HCT116 (cell line): ENCODE measurements at regions not wholly inside any gene's neighbourhood (a gene's known extent, or its start where the extent isn't known, plus 50 kb on each side); places are given as distances from the start of the nearest gene placed in this dataset.

Source experiments
- ATAC-seq: fragments of 200-7000 bp; cut with Tn5 transposase; 2 replicates; pipeline ENCODE4 v1.9.1; 2020; ENCODE audit warnings: mild to moderate bottlenecking, moderate library complexity
- BruUV-seq: library from RNA; stranded (reverse); fragments of 400-500 nt; replicated peaks from 2 replicates; lab custom pipeline; 2021; lab: Mats Ljungman, UMichigan
- CTCF ChIA-PET: fragments of 300-600 bp; sonication (Branson Sonifier 250); formaldehyde crosslinking; loops from one replicate; lab custom pipeline; 2021; ENCODE audit warnings: antibody characterized with exemption; lab: Charles Lee
- POLR2A ChIA-PET: fragments of 300-600, 350-600 bp; sonication (Branson Sonifier 250); formaldehyde crosslinking; loops from one replicate; lab custom pipeline; 2021; ENCODE audit warnings: antibody characterized with exemption; lab: Charles Lee
- RAD21 ChIA-PET, 2 experiments: fragments of 300-600 bp; sonication (Branson Sonifier 250); formaldehyde crosslinking; loops; one replicate each; lab custom pipeline; 2023; ENCODE audit warnings: low total read pairs in 2 of 2; ENCODE audit not compliant: uncharacterized antibody in 2 of 2, unreplicated experiment in 2 of 2, low non-redundant PET in 1 of 2; lab: Charles Lee
- DNase-seq: peaks from one replicate; pipeline ENCODE4 v3.0.0-alpha.2; 2010; ENCODE audit warnings: low read depth, low spot score
- H2AFZ ChIP-seq: fragments of 200-600 bp; shearing (Covaris generic), sonication (generic); 2 replicates; pipeline ENCODE4 v1.6.1; 2017; ENCODE audit warnings: low read depth, mixed run types, mixed read lengths, antibody characterized with exemption, low read length; ENCODE audit not compliant: poor library complexity, severe bottlenecking
- H3K27ac ChIP-seq: 2 replicates; pipeline ENCODE4 v1.5.1; 2012; ENCODE audit warnings: low read depth, low read length
- H3K27me3 ChIP-seq: fragments of 200-600 bp; sonication (generic); 2 replicates; pipeline ENCODE4 v1.6.1; 2016; ENCODE audit warnings: mixed run types, low read length, mixed read lengths; ENCODE audit not compliant: insufficient read depth
- H3K36me3 ChIP-seq, 2 experiments: fragments of 200-500 bp in 1 of 2; fragments of 200-600 bp in 1 of 2; sonication (Bioruptor generic) in 1 of 2; sonication (generic) in 1 of 2; 2 replicates each; pipeline versions ENCODE4 v1.5.1 to v1.6.1; 2014 to 2016; ENCODE audit warnings: low read length in 2 of 2, inconsistent platforms in 1 of 2, mixed read lengths in 1 of 2, mixed run types in 1 of 2; ENCODE audit not compliant: insufficient read depth in 2 of 2, control insufficient read depth in 1 of 2
- H3K4me1 ChIP-seq, 2 experiments: fragments of 200-600 bp in 1 of 2; sonication (generic) in 1 of 2; 2 replicates each; pipeline versions ENCODE4 v1.5.1 to v1.6.1; 2012 to 2017; ENCODE audit warnings: low read length in 2 of 2, inconsistent platforms in 1 of 2, mild to moderate bottlenecking in 1 of 2, mixed read lengths in 1 of 2, mixed run types in 1 of 2, moderate library complexity in 1 of 2; ENCODE audit not compliant: insufficient read depth in 2 of 2, control insufficient read depth in 1 of 2
- H3K4me2 ChIP-seq: fragments of 200-600 bp; sonication (generic); 2 replicates; pipeline ENCODE4 v1.6.1; 2017; ENCODE audit warnings: mixed run types, low read length, mixed read lengths
- H3K4me3 ChIP-seq, 2 experiments: fragments of 200-600 bp in 1 of 2; sonication (generic) in 1 of 2; replicated peaks in 1 of 2; 2 replicates each; pipeline ENCODE4 v1.5.1; 2011 to 2016; ENCODE audit warnings: low read length in 2 of 2, control low read depth in 1 of 2, low read depth in 1 of 2, mild to moderate bottlenecking in 1 of 2, mixed read lengths in 1 of 2, mixed run types in 1 of 2
- H3K79me2 ChIP-seq: fragments of 200-600 bp; sonication (generic); 2 replicates; pipeline ENCODE4 v1.6.1; 2017; ENCODE audit warnings: mild to moderate bottlenecking, mixed run types, low read length, moderate library complexity, mixed read lengths; ENCODE audit not compliant: insufficient read depth
- H3K9ac ChIP-seq: fragments of 200-600 bp; sonication (generic); 2 replicates; pipeline ENCODE4 v1.6.1; 2016; ENCODE audit warnings: low read length, mixed read lengths
- H3K9me2 ChIP-seq: fragments of 200-600 bp; sonication (generic), shearing (Covaris generic); 2 replicates; pipeline ENCODE4 v1.6.1; 2017; ENCODE audit warnings: mixed run types, mild to moderate bottlenecking, moderate library complexity; ENCODE audit not compliant: insufficient read depth
- H3K9me3 ChIP-seq, 2 experiments: fragments of 200-500 bp in 1 of 2; fragments of 200-600 bp in 1 of 2; sonication (Bioruptor generic) in 1 of 2; sonication (generic) in 1 of 2; 2 replicates each; pipeline ENCODE4 v1.6.1; 2014 to 2017; ENCODE audit warnings: low read length in 2 of 2, mixed read lengths in 2 of 2, inconsistent platforms in 1 of 2, low read depth in 1 of 2, mild to moderate bottlenecking in 1 of 2, mixed run types in 1 of 2, moderate library complexity in 1 of 2; ENCODE audit not compliant: control insufficient read depth in 1 of 2, insufficient read depth in 1 of 2
- H4K20me1 ChIP-seq: fragments of 200-600 bp; sonication (generic), shearing (Covaris generic); 2 replicates; pipeline ENCODE4 v1.6.1; 2017; ENCODE audit warnings: mixed run types, mild to moderate bottlenecking, moderate library complexity; ENCODE audit not compliant: insufficient read depth
- CBX3 ChIP-seq: IDR thresholded peaks from 2 replicates; pipeline ENCODE4 v1.6.1; 2012; ENCODE audit warnings: low read depth
- ELF1 ChIP-seq: IDR thresholded peaks from 2 replicates; pipeline ENCODE4 v1.6.1; 2012; ENCODE audit warnings: low read depth, borderline replicate concordance
- EZH2 ChIP-seq: fragments of 200-600 bp; sonication (generic); IDR thresholded peaks from 2 replicates; pipeline ENCODE4 v1.6.1; 2017; ENCODE audit warnings: antibody characterized with exemption, mixed run types
- EZH2phosphoT487 ChIP-seq: fragments of 200-600 bp; IDR thresholded peaks from 2 replicates; pipeline ENCODE4 v1.6.1; 2018; ENCODE audit warnings: antibody characterized with exemption, borderline replicate concordance
- JUND ChIP-seq: IDR thresholded peaks from 2 replicates; pipeline ENCODE4 v1.6.1; 2012
- MAX ChIP-seq: IDR thresholded peaks from 2 replicates; pipeline ENCODE4 v1.6.1; 2012
- POLR2A ChIP-seq: IDR thresholded peaks from 2 replicates; pipeline ENCODE4 v1.7.0; 2011; ENCODE audit warnings: borderline replicate concordance; ENCODE audit not compliant: insufficient read depth, insufficient read length; ENCODE audit errors: extremely low read depth
- RAD21 ChIP-seq: IDR thresholded peaks from 2 replicates; pipeline ENCODE4 v1.6.1; 2012; ENCODE audit warnings: low read depth, mild to moderate bottlenecking
- REST ChIP-seq: IDR thresholded peaks from 2 replicates; pipeline ENCODE4 v1.6.1; 2012; ENCODE audit warnings: low read depth
- SP1 ChIP-seq: IDR thresholded peaks from 2 replicates; pipeline ENCODE4 v1.6.1; 2012; ENCODE audit warnings: low read depth
- SRF ChIP-seq: IDR thresholded peaks from 2 replicates; pipeline ENCODE4 v1.6.1; 2012; ENCODE audit warnings: low read depth
- TCF7L2 ChIP-seq: IDR thresholded peaks from 2 replicates; pipeline ENCODE4 v1.7.0; 2011; ENCODE audit warnings: borderline replicate concordance, inconsistent platforms; ENCODE audit not compliant: insufficient read depth, insufficient read length; ENCODE audit errors: extremely low read depth
- YY1 ChIP-seq: IDR thresholded peaks from 2 replicates; pipeline ENCODE4 v1.6.1; 2011; ENCODE audit warnings: low read length, low read depth, moderate library complexity, mild to moderate bottlenecking; ENCODE audit not compliant: insufficient replicate concordance; ENCODE audit errors: extremely low read depth
- ZFX ChIP-seq: fragments of 450-650 bp; IDR thresholded peaks from 2 replicates; pipeline ENCODE4 v1.6.1; 2017
- intact Hi-C: fragments of 100-400 bp; cut with micrococcal nuclease; formaldehyde crosslinking; loops from 2 replicates; pipeline ENCODE4 v1.10.0; 2022
- TF ChIP-seq, protein P1 (sequence below), 3 experiments: fragments of 200-600 bp in 1 of 3; sonication (generic) in 1 of 3; IDR thresholded peaks in 2 of 3; conservative IDR thresholded peaks in 1 of 3; 2 replicates each; pipeline ENCODE4 v1.5.1; 2012 to 2017; ENCODE audit warnings: low read depth in 2 of 3, low read length in 2 of 3, antibody characterized with exemption in 1 of 3, borderline replicate concordance in 1 of 3, control low read depth in 1 of 3, mild to moderate bottlenecking in 1 of 3, mixed read lengths in 1 of 3, mixed run types in 1 of 3, moderate library complexity in 1 of 3; ENCODE audit not compliant: insufficient read depth in 1 of 3

GRCh38 chrX:122914256-122914655 lies 269.8 kb upstream of the GRIA3 start (continued):
- TF ChIP-seq ELF1 (no peak), MAX (no peak)

DNA sequence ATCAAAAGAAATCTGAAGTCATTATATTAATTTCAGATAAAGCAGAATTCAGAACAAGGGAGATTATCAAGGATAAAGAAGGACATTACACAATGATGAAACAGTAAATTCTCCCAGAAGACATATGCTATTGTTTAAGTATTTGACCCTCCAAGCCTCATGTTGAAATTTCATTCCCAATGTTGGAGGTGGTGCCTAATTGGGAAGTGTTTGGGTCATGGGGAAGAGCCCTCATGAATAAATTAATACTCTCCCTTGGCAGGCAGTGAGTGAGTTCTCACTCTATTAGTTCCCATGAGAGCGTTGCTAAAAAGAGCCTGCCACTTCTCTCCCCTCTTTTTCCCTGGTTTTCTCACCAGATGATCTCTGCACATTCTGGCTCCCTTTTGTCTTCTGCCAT lies 249.9 kb upstream of the GRIA3 start:
- ChIA-PET RAD21 (no interaction called here), POLR2A (no interaction called here), CTCF (no interaction called here)
- no peaks in the 10 kb centered on the region for H4K20me1 ChIP-seq
- H3K4me3 ChIP-seq, result no peak overlapping the region
- H3K27me3 ChIP-seq, result no peaks in the 10 kb centered on the region
- H3K9me3 ChIP-seq, result no peaks in the 10 kb centered on the region
- ATAC-seq (no peak), DNase-seq (no peak)
- no peaks in the 10 kb centered on the region for H3K36me3 ChIP-seq
- no peak overlapping the region for H3K27ac ChIP-seq
- intact Hi-C loops, result no loop called here
- no TSS peak for BruUV-seq
- no peak overlapping the region for H2AFZ ChIP-seq
- H3K4me2 ChIP-seq, result no peak overlapping the region
- no peak overlapping the region for H3K9ac ChIP-seq
- no peaks in the 10 kb centered on the region for H3K9me2 ChIP-seq
- H3K4me1 ChIP-seq, result no peaks in the 10 kb centered on the region
- TF ChIP-seq EZH2phosphoT487 (no peak), YY1 (no peak), SP1 (no peak), JUND (no peak), ELF1 (no peak), TCF7L2 (no peak)
- no peaks in the 10 kb centered on the region for H3K79me2 ChIP-seq

- H3K36me3 ChIP-seq, result no peaks in the 10 kb centered on the region
- H4K20me1 ChIP-seq, result no peaks in the 10 kb centered on the region
- ChIA-PET POLR2A (no interaction called here), RAD21 (no interaction called here), CTCF (no interaction called here)
- H2AFZ ChIP-seq, result no peak overlapping the region
- no peaks in the 10 kb centered on the region for H3K9me3 ChIP-seq
- ATAC-seq, result no peak
- no peaks in the 10 kb centered on the region for H3K4me1 ChIP-seq
- no peaks in the 10 kb centered on the region for H3K9me2 ChIP-seq
- DNase-seq, result no peak
- H3K27me3 ChIP-seq, result no peaks in the 10 kb centered on the region
- H3K4me2 ChIP-seq, result no peak overlapping the region
- no peak overlapping the region for H3K9ac ChIP-seq
- H3K27ac ChIP-seq, result no peak overlapping the region
- intact Hi-C loops, result no loop called here
- H3K4me3 ChIP-seq, result no peak overlapping the region
- no peaks in the 10 kb centered on the region for H3K79me2 ChIP-seq
- BruUV-seq, result no TSS peak
- TF ChIP-seq ELF1 (no peak), RAD21 (no peak), REST (no peak), YY1 (no peak), ZFX (no peak), SRF (no peak), CBX3 (no peak), EZH2 (no peak), POLR2A (no peak)
- TF ChIP-seq, protein P1, sequence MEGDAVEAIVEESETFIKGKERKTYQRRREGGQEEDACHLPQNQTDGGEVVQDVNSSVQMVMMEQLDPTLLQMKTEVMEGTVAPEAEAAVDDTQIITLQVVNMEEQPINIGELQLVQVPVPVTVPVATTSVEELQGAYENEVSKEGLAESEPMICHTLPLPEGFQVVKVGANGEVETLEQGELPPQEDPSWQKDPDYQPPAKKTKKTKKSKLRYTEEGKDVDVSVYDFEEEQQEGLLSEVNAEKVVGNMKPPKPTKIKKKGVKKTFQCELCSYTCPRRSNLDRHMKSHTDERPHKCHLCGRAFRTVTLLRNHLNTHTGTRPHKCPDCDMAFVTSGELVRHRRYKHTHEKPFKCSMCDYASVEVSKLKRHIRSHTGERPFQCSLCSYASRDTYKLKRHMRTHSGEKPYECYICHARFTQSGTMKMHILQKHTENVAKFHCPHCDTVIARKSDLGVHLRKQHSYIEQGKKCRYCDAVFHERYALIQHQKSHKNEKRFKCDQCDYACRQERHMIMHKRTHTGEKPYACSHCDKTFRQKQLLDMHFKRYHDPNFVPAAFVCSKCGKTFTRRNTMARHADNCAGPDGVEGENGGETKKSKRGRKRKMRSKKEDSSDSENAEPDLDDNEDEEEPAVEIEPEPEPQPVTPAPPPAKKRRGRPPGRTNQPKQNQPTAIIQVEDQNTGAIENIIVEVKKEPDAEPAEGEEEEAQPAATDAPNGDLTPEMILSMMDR (IDR thresholded peaks at IDR 0.05 in 2 of 3, conservative IDR thresholded peaks at IDR 0.05 in 1 of 3; ENCODE audit: borderline replicate concordance in 1 of 3, insufficient read depth in 1 of 3, low read depth in 2 of 3, low read length in 2 of 3), result no peak
Observed at GRCh38 chrX:122940199-122940598, 243.9 kb upstream of the GRIA3 start.
